Iris pigment epithelial cell (primary cell): ENCODE measurements at regions not wholly inside any gene's neighbourhood (a gene's known extent, or its start where the extent isn't known, plus 50 kb on each side); places are given as distances from the start of the nearest gene placed in this dataset.
"Not testable (repeated sequence)": the region's sequence is repeated elsewhere in the genome, so short reads cannot be mapped to it uniquely, and the experiment has no call there.

ENCODE experiments used
- DNase-seq: peaks from one replicate; pipeline ENCODE4 v3.0.0-alpha.2; 2011; ENCODE audit warnings: low read depth

DNA sequence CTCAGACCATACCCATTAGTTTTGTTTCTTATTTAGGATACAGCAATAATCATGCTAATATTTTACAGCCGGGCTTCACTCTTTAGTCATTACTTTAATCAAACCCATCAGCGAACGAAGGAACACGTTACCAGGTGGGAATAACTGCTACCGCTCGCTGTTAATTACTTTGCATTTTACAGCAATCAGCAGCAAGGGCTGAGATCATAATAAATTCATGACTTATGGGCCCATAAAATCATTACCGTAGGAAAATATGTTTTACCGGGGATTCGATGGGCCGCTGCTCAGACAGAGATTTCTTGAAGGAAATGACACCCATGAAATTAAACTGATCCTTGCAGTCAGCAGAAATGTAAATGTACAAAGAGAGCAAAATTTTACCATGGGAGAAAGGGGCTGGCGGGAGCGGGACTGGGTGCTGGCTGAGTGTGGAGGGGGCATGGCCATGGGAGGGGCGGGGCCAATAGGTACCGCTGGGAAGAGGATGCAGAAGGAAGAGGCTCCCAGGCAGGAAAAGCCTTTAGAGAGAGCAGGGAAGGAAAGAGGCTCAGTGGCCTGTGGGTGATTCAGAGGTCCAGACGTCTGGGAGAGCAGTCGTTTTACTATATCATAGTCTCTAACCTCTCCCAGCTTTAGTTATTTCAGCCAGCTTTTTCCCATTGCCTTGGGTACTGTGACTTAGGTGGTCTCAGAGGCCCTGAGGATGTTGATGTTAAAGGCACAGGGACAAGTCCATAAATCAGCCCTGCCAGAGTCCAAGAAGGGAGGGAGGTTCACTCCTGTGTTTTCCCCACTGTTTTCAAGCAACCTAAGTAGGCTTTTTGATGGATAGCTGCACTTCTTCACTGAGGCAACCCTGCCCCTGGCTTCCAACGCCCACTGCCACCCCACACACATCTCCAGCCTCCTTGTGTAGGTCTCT, 258.9 kb downstream of the SEC16B start:
- no peak for DNase-seq

DNA sequence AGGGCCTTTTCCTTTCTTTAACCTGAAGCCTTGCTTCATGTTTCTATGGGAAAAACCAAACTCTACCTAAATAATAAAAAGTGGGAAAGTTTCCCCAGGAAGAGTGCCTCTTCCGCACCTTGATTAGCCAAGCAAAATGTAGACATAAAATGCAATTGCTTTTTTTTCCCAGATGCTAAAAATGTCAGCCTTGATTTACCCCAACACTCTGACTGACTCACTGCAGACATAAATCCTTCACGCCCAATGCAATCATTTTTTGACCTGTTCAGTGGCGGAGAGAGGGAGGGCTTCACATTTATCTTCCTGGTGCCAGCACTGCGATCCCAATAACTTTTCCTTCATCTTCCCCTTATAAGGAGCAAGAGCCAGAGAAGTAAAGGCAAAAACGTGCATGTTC, 261.5 kb downstream of the SEC16B start:
- DNase-seq = no peak

GRCh38 chr1:177706977-177707376, 262.9 kb downstream of the SEC16B start:
- DNase-seq = no peak

DNA sequence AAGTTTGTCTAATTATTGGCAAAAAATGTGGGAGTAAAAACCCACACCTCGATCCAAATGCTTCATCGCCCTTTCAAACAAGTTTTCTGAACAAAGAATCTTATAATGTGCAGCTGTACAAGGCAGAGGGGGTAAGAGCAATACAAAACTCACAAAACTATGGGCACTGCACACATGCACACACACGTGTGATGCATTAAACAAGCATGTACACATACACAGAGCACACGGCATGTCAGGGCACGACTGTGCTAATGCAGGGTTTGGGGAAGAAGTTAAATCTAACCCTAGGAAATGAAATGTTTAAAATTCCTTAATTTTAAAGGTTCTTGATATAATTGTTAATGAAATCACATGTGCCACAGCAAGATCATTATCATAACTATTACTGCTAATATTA, 264.0 kb downstream of the SEC16B start:
- DNase-seq = no peak

- no peak for DNase-seq
These were observed 265.9 kb downstream of the SEC16B start for GRCh38 chr1:177703888-177704446.

DNA sequence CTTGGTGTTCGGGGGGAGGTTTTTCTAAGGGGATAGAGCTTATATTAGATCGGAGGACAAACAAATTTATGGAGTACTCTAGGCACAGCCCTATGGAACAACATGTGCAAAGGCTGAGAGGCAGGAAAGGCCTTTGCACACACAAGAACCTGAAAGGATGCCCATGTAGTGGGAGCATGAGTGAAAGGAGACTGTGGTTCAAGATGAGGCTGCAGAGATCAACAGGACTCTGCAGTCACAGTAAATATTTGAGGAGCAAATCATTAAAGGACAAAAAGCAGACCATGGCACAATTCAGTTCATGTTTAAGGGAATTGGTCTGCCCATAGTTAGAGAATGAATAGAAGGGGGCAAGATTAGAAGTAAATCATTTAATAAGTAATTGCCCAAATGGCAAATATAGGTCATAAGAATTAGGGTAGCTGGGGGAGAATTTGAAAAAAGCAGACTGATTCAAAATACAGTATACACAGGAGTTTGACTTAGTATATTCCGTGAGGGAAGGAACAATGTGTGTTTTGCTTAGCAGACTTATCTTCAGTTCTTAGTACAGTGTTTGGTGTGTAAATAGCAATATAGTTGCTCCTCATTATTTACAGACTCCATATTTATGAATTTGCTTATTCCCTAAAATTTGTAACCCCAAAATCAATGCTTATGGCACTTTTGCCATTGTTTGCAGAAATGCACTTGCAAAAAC, 268.1 kb downstream of the SEC16B start:
- DNase-seq = no peak

GRCh38 chr1:177700856-177701255, 269.0 kb downstream of the SEC16B start:
- DNase-seq = no peak

DNA sequence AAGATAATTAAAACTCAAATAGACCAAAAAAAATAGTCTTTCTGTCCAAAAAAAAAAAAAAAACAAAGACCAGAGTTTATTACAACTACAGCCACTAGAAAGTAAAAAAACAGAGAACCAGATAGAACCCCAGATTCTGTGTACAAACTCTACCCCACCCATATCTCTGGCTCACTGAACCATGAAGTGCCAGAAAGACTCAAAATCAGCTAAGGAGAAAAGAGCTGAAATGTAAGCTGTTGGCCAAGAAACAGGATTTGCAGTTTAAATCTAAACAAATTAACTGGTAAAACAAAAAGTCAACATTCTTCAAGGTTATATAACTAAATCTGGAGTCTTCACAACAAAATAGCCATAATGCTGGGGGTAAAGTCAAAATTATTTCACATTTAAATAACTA, 278.9 kb downstream of the SEC16B start:
- no peak for DNase-seq

DNA sequence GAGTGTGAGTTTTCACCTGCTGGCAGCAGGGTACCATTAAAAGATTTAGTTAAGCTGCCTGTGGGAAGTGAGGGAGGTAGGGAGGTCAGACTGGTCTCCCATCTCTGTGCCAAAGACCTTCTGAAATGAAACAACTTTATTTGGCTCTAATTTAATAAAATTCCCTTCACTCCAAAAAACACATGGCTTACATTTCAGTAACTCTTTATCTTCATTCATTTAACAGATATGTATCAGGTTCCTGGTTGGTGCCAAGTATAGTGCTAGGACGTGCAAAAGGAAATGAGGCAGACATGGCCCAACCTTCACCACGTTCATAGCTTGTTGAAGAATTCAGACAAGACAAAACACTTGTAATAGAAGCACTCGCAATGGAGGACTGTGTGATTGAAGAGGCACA, 282.3 kb downstream of the SEC16B start:
- no peak for DNase-seq

- no peak for DNase-seq
These were observed 282.9 kb downstream of the SEC16B start for GRCh38 chr1:177686933-177687332.

GRCh38 chr1:177669161-177669560, 300.7 kb downstream of the SEC16B start:
- no peak for DNase-seq

- no peak for DNase-seq
These were observed 303.9 kb downstream of the SEC16B start for GRCh38 chr1:177665935-177666334.

- not testable (repeated sequence) for DNase-seq
These were observed 305.1 kb downstream of the SEC16B start for GRCh38 chr1:177664742-177665141.

- DNase-seq = no peak
These were observed 309.7 kb downstream of the SEC16B start for GRCh38 chr1:177660188-177660587.

DNA sequence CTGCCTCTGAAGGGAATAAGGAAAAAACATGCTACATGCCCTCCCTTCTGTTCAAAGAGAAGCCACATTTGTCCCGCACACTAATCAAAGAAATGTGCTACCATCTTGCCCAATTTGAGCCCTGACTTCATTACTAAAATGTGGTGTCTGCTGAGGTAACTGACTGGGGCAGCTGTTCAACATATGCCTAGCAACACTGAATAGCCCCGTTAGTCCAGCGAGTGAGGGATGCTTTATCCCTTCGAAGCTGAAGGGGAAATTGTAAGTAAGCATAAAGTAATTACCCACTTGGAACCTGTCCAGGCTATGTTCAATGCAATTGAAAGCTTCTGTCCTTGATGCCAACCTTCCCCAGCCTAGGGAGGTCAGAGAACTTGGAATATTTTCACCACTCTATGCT, 310.6 kb downstream of the SEC16B start:
- DNase-seq = no peak

GRCh38 chr1:177656598-177656997, 313.3 kb downstream of the SEC16B start:
- no peak for DNase-seq

DNA sequence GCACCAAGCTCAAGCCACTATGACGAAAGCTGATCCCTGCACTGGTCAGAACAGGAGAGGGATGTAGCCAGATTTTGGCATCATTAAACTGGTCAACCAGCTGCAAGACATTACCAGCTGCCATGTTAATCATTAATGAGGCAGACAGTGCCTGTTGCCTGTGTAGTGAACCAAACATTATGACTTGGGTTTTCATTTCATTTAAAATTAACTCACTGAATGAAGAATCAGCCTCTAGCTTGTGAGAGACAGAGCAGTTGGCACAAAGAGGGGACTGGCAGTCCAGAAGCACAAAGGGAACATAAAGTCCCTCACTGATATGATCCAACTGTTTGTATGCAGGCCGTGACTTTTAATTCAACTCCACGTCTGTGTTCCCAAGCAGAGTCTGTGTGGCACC, 318.9 kb downstream of the SEC16B start:
- no peak for DNase-seq

GRCh38 chr1:177648731-177649265, 321.1 kb downstream of the SEC16B start:
- DNase-seq = no peak

GRCh38 chr1:177648138-177648537, 321.7 kb downstream of the SEC16B start:
- DNase-seq = no peak

DNA sequence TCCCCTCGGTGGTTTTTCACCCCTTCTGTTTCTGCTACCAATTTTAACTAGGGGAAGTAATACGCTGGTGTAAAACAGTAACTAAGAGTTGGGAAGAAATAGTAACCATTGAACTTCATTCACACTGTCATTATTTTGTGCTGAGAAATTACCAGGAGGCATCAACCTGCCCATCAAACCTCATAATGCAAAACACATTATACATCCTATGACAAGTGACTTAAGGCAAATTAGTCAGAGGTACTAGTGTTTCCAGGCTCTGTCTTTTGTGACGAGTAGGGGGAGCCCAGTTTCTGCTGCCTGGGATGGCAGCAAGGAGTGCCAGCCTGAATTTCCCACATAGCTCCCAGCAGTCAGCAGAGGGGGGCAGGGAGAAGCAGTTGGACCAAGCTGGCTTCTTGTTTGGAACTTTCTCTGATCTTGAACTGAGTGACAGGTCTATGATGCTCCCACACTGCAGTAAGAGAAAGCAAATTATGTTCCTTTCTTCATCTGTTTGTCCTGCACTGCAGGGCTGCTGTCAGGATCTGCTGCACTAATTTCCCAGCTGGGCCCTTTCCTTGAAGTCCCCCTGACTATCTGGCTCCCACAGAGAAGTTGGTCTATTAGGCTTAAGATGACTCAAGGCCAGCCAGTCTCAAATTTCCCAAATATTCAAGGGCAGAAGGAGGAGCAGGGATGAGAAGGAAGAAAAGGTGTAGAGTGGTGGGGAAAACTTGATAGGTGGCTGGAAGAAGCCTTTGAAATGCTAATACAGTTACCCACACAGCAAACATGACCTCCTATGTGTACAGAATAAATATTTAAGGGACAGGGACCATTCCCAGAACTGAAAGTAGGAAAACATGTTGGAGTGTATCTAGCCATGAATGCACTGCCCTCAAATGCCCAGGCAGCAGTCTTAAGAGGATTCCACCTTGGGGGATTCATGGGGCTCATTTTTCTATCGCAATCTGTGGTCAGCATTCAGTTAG, 322.8 kb downstream of the SEC16B start:
- DNase-seq = no peak

- DNase-seq = no peak
These were observed 324.2 kb downstream of the SEC16B start for GRCh38 chr1:177645491-177646190.
